HCT116 (cell line): ENCODE measurements at regions not wholly inside any gene's neighbourhood (a gene's known extent, or its start where the extent isn't known, plus 50 kb on each side); places are given as distances from the start of the nearest gene placed in this dataset.

Experiments used
- ATAC-seq: fragments of 200-7000 bp; cut with Tn5 transposase; 2 replicates; pipeline ENCODE4 v1.9.1; 2020; ENCODE audit warnings: mild to moderate bottlenecking, moderate library complexity
- BruUV-seq: library from RNA; stranded (reverse); fragments of 400-500 nt; replicated peaks from 2 replicates; lab custom pipeline; 2021; lab: Mats Ljungman, UMichigan
- CTCF ChIA-PET: fragments of 300-600 bp; sonication (Branson Sonifier 250); formaldehyde crosslinking; loops from one replicate; lab custom pipeline; 2021; ENCODE audit warnings: antibody characterized with exemption; lab: Charles Lee
- POLR2A ChIA-PET: fragments of 300-600, 350-600 bp; sonication (Branson Sonifier 250); formaldehyde crosslinking; loops from one replicate; lab custom pipeline; 2021; ENCODE audit warnings: antibody characterized with exemption; lab: Charles Lee
- RAD21 ChIA-PET, 2 experiments: fragments of 300-600 bp; sonication (Branson Sonifier 250); formaldehyde crosslinking; loops; one replicate each; lab custom pipeline; 2023; ENCODE audit warnings: low total read pairs in 2 of 2; ENCODE audit not compliant: uncharacterized antibody in 2 of 2, unreplicated experiment in 2 of 2, low non-redundant PET in 1 of 2; lab: Charles Lee
- DNase-seq: peaks from one replicate; pipeline ENCODE4 v3.0.0-alpha.2; 2010; ENCODE audit warnings: low read depth, low spot score
- H2AFZ ChIP-seq: fragments of 200-600 bp; shearing (Covaris generic), sonication (generic); 2 replicates; pipeline ENCODE4 v1.6.1; 2017; ENCODE audit warnings: low read depth, mixed run types, mixed read lengths, antibody characterized with exemption, low read length; ENCODE audit not compliant: poor library complexity, severe bottlenecking
- H3K27ac ChIP-seq: 2 replicates; pipeline ENCODE4 v1.5.1; 2012; ENCODE audit warnings: low read depth, low read length
- H3K27me3 ChIP-seq: fragments of 200-600 bp; sonication (generic); 2 replicates; pipeline ENCODE4 v1.6.1; 2016; ENCODE audit warnings: mixed run types, low read length, mixed read lengths; ENCODE audit not compliant: insufficient read depth
- H3K36me3 ChIP-seq, 2 experiments: fragments of 200-500 bp in 1 of 2; fragments of 200-600 bp in 1 of 2; sonication (Bioruptor generic) in 1 of 2; sonication (generic) in 1 of 2; 2 replicates each; pipeline versions ENCODE4 v1.5.1 to v1.6.1; 2014 to 2016; ENCODE audit warnings: low read length in 2 of 2, inconsistent platforms in 1 of 2, mixed read lengths in 1 of 2, mixed run types in 1 of 2; ENCODE audit not compliant: insufficient read depth in 2 of 2, control insufficient read depth in 1 of 2
- H3K4me1 ChIP-seq, 2 experiments: fragments of 200-600 bp in 1 of 2; sonication (generic) in 1 of 2; 2 replicates each; pipeline versions ENCODE4 v1.5.1 to v1.6.1; 2012 to 2017; ENCODE audit warnings: low read length in 2 of 2, inconsistent platforms in 1 of 2, mild to moderate bottlenecking in 1 of 2, mixed read lengths in 1 of 2, mixed run types in 1 of 2, moderate library complexity in 1 of 2; ENCODE audit not compliant: insufficient read depth in 2 of 2, control insufficient read depth in 1 of 2
- H3K4me2 ChIP-seq: fragments of 200-600 bp; sonication (generic); 2 replicates; pipeline ENCODE4 v1.6.1; 2017; ENCODE audit warnings: mixed run types, low read length, mixed read lengths
- H3K4me3 ChIP-seq, 2 experiments: fragments of 200-600 bp in 1 of 2; sonication (generic) in 1 of 2; replicated peaks in 1 of 2; 2 replicates each; pipeline ENCODE4 v1.5.1; 2011 to 2016; ENCODE audit warnings: low read length in 2 of 2, control low read depth in 1 of 2, low read depth in 1 of 2, mild to moderate bottlenecking in 1 of 2, mixed read lengths in 1 of 2, mixed run types in 1 of 2
- H3K79me2 ChIP-seq: fragments of 200-600 bp; sonication (generic); 2 replicates; pipeline ENCODE4 v1.6.1; 2017; ENCODE audit warnings: mild to moderate bottlenecking, mixed run types, low read length, moderate library complexity, mixed read lengths; ENCODE audit not compliant: insufficient read depth
- H3K9ac ChIP-seq: fragments of 200-600 bp; sonication (generic); 2 replicates; pipeline ENCODE4 v1.6.1; 2016; ENCODE audit warnings: low read length, mixed read lengths
- H3K9me2 ChIP-seq: fragments of 200-600 bp; sonication (generic), shearing (Covaris generic); 2 replicates; pipeline ENCODE4 v1.6.1; 2017; ENCODE audit warnings: mixed run types, mild to moderate bottlenecking, moderate library complexity; ENCODE audit not compliant: insufficient read depth
- H3K9me3 ChIP-seq, 2 experiments: fragments of 200-500 bp in 1 of 2; fragments of 200-600 bp in 1 of 2; sonication (Bioruptor generic) in 1 of 2; sonication (generic) in 1 of 2; 2 replicates each; pipeline ENCODE4 v1.6.1; 2014 to 2017; ENCODE audit warnings: low read length in 2 of 2, mixed read lengths in 2 of 2, inconsistent platforms in 1 of 2, low read depth in 1 of 2, mild to moderate bottlenecking in 1 of 2, mixed run types in 1 of 2, moderate library complexity in 1 of 2; ENCODE audit not compliant: control insufficient read depth in 1 of 2, insufficient read depth in 1 of 2
- H4K20me1 ChIP-seq: fragments of 200-600 bp; sonication (generic), shearing (Covaris generic); 2 replicates; pipeline ENCODE4 v1.6.1; 2017; ENCODE audit warnings: mixed run types, mild to moderate bottlenecking, moderate library complexity; ENCODE audit not compliant: insufficient read depth
- CTCF ChIP-seq, 3 experiments: fragments of 200-600 bp in 1 of 3; sonication (generic) in 1 of 3; IDR thresholded peaks in 2 of 3; conservative IDR thresholded peaks in 1 of 3; 2 replicates each; pipeline ENCODE4 v1.5.1; 2012 to 2017; ENCODE audit warnings: low read depth in 2 of 3, low read length in 2 of 3, antibody characterized with exemption in 1 of 3, borderline replicate concordance in 1 of 3, control low read depth in 1 of 3, mild to moderate bottlenecking in 1 of 3, mixed read lengths in 1 of 3, mixed run types in 1 of 3, moderate library complexity in 1 of 3; ENCODE audit not compliant: insufficient read depth in 1 of 3
- EZH2 ChIP-seq: fragments of 200-600 bp; sonication (generic); IDR thresholded peaks from 2 replicates; pipeline ENCODE4 v1.6.1; 2017; ENCODE audit warnings: antibody characterized with exemption, mixed run types
- EZH2phosphoT487 ChIP-seq: fragments of 200-600 bp; IDR thresholded peaks from 2 replicates; pipeline ENCODE4 v1.6.1; 2018; ENCODE audit warnings: antibody characterized with exemption, borderline replicate concordance
- REST ChIP-seq: IDR thresholded peaks from 2 replicates; pipeline ENCODE4 v1.6.1; 2012; ENCODE audit warnings: low read depth
- SP1 ChIP-seq: IDR thresholded peaks from 2 replicates; pipeline ENCODE4 v1.6.1; 2012; ENCODE audit warnings: low read depth
- ZNF274 ChIP-seq: fragments of 200-500 bp; sonication (Bioruptor generic); IDR thresholded peaks from 2 replicates; pipeline ENCODE4 v1.6.1; 2014; ENCODE audit warnings: mild to moderate bottlenecking, low read depth, low read length, inconsistent platforms
- intact Hi-C: fragments of 100-400 bp; cut with micrococcal nuclease; formaldehyde crosslinking; loops from 2 replicates; pipeline ENCODE4 v1.10.0; 2022

- Histone ChIP-seq H3K4me2 (no peak overlapping the region), H3K4me1 (peaks cover 0 to 10% of the 10 kb centered on the region in 2 experiments; a peak in 3 of 4 replicates), H4K20me1 (no peaks in the 10 kb centered on the region), H3K27ac (no peak overlapping the region), H3K36me3 (no peaks in the 10 kb centered on the region), H2AFZ (no peak overlapping the region), H3K9me3 (no peaks in the 10 kb centered on the region), H3K27me3 (no peaks in the 10 kb centered on the region), H3K4me3 (no peak overlapping the region), H3K79me2 (no peaks in the 10 kb centered on the region)
- no peak for ATAC-seq
- ChIA-PET RAD21 (no interaction called here), CTCF (no interaction called here)
- BruUV-seq = no TSS peak
- no peak for TF ChIP-seq CTCF (IDR thresholded peaks at IDR 0.05 in 2 of 3, conservative IDR thresholded peaks at IDR 0.05 in 1 of 3; ENCODE audit: borderline replicate concordance in 1 of 3, insufficient read depth in 1 of 3, low read depth in 2 of 3, low read length in 2 of 3)
- TF ChIP-seq REST = no peak
- no peak for TF ChIP-seq EZH2phosphoT487
- no peak for TF ChIP-seq ZNF274
- no peak for TF ChIP-seq EZH2
- no peak for TF ChIP-seq SP1
- TF ChIP-seq, all 23 proteins: peak for 0
- intact Hi-C loops = no loop called here
- POLR2A ChIA-PET = no interaction called here
- Histone ChIP-seq H3K9me2 (no peaks in the 10 kb centered on the region), H3K9ac (no peak overlapping the region)
- DNase-seq = no peak
Observed at GRCh38 chr1:25088180-25088701, 144.1 kb downstream of the SYF2 start.
